T follicular helper cell (primary cell): ENCODE measurements at regions not wholly inside any gene's neighbourhood (a gene's known extent, or its start where the extent isn't known, plus 50 kb on each side); places are given as distances from the start of the nearest gene placed in this dataset.

ENCODE experiments used
- DNase-seq: peaks from one replicate; pipeline ENCODE4 v3.0.0-alpha.2; 2020; ENCODE audit warnings: low read depth

GRCh38 chr5:168055961-168056360 is 235.5 kb upstream of the WWC1 start:
- no peak for DNase-seq

GRCh38 chr5:168056499-168057182 is 234.8 kb upstream of the WWC1 start:
- no peak for DNase-seq

GRCh38 chr5:168057905-168058304 is 233.5 kb upstream of the WWC1 start:
- DNase-seq = no peak

GRCh38 chr5:168059131-168059530 is 232.3 kb upstream of the WWC1 start:
- DNase-seq = no peak

GRCh38 chr5:168062239-168062638 is 229.2 kb upstream of the WWC1 start:
- no peak for DNase-seq

- no peak for DNase-seq
These were observed 227.0 kb upstream of the WWC1 start for GRCh38 chr5:168064457-168064856.

GRCh38 chr5:168064933-168065622 is 226.4 kb upstream of the WWC1 start:
- no peak for DNase-seq

- DNase-seq = no peak
These were observed 224.8 kb upstream of the WWC1 start for GRCh38 chr5:168066536-168067208.

GRCh38 chr5:168070761-168071160 is 220.7 kb upstream of the WWC1 start:
- no peak for DNase-seq

- DNase-seq = no peak
These were observed 218.8 kb upstream of the WWC1 start for GRCh38 chr5:168072665-168073064.

GRCh38 chr5:168073311-168073710 is 218.1 kb upstream of the WWC1 start:
- no peak for DNase-seq

GRCh38 chr5:168073991-168074800 is 217.2 kb upstream of the WWC1 start:
- no peak for DNase-seq

GRCh38 chr5:168075387-168075786 is 216.1 kb upstream of the WWC1 start:
- DNase-seq = no peak

- DNase-seq = no peak
These were observed 214.9 kb upstream of the WWC1 start for GRCh38 chr5:168076561-168076991.

- no peak for DNase-seq
These were observed 206.0 kb upstream of the WWC1 start for GRCh38 chr5:168085261-168086031.

- no peak for DNase-seq
These were observed 205.3 kb upstream of the WWC1 start for GRCh38 chr5:168086104-168086610.

- no peak for DNase-seq
These were observed 204.7 kb upstream of the WWC1 start for GRCh38 chr5:168086746-168087145.

GRCh38 chr5:168088410-168089173 is 202.9 kb upstream of the WWC1 start:
- DNase-seq = no peak

- DNase-seq = no peak
These were observed 202.1 kb upstream of the WWC1 start for GRCh38 chr5:168089201-168089887.
